ENCODE measurements at regions not wholly inside any gene's neighbourhood (a gene's known extent, or its start where the extent isn't known, plus 50 kb on each side); places are given as distances from the start of the nearest gene placed in this dataset.

GRCh38 chr22:22824340-22825212 is 63.0 kb upstream of the IGLL5 start:
- no peak for DNase-seq

GRCh38 chr22:22825213-22825593 is 62.4 kb upstream of the IGLL5 start:
- no peak for DNase-seq

- DNase-seq: no peak
Observed at GRCh38 chr22:22827187-22827939, 60.3 kb upstream of the IGLL5 start.

- DNase-seq: no peak
Observed at GRCh38 chr22:22830193-22830592, 57.4 kb upstream of the IGLL5 start.

DNA sequence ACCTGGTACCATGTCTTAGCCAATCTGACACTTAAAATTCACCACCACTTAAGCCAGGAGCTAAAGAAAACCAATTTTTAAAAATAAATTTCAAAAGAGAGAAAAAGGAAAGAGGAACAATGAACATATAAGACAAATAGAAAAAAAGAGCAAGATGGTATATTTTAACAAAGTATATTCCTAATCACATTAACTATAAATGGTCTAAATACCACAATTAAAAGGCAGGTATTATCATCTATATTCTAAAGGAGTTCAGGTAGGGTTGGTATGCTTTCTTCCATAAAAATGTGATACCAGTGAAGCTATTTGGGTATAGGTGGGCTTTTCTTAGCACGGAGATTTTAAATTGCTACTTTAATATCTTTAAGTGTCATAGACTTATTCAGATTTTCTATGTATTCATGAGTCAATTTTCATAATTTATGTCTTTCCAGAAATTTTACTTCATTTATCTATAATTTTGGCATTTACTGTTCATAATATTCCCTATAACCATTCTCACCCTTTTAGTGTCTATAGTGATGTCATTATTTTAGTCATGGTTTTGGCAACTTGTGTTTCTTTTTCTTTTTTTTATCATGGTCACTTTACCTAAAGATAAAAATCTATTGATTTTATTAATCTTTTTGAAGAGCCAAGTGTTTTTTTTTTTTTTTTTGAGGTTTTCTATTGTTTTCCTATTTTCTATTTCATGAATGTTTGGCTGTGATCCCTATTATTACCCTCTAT is 56.5 kb upstream of the IGLL5 start:
- no peak for DNase-seq

DNA sequence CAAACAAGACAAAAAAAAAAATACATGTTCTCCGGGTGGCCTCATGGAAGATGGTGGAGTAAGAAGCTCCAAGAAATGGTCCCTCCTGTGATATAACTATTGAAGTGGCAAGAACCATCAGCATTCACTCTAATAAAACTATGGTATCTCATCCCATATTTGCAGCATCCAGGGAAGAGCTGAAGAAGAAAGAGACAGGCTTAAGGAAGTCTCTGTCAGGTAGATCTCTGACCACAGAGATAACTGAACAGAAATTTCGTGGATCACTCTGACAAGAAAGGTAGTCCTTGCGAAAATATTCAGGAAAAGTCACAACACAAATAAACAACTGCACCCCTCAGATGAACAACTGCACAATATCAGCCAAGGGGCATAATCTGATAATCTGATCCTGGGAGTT is 54.6 kb upstream of the IGLL5 start:
- no peak for DNase-seq

DNA sequence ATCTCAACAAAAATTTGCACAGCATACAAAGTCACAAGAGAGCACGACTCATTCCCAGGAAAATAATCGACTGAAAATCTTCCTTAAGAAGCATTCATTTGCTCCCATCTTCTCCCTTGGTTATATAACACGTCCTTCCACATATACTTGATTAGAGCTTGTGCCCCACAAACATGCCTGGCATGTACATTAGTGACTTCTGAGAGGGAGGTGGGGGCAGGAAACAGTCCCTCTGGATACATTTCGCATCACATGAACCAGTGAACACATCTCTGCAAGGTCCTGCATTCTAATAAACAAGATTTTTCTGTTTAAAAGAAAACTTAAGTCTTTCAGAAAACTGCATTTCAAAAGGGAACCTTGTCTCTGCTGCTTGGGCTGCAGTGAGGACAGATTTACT is 54.1 kb upstream of the IGLL5 start:
- no peak for DNase-seq

DNA sequence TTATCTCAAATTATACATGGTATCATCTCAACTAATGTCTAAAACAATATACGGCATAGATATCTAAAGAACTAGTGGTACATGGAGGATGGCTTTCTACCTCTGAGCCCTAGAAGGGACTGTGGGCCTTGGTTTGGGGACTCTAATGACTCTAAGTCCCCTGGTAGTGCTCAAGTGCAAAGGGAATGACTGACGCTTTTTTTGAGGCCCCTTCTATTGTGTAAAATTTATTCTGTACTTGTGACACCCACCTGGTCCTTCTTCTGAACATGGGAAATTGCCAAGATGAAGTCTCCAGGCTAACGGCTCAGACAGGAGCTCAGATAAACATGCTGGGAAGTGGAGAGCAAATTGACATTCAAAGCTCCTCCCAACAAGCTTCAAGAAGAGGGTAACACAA is 53.4 kb upstream of the IGLL5 start:
- DNase-seq: no peak

DNA sequence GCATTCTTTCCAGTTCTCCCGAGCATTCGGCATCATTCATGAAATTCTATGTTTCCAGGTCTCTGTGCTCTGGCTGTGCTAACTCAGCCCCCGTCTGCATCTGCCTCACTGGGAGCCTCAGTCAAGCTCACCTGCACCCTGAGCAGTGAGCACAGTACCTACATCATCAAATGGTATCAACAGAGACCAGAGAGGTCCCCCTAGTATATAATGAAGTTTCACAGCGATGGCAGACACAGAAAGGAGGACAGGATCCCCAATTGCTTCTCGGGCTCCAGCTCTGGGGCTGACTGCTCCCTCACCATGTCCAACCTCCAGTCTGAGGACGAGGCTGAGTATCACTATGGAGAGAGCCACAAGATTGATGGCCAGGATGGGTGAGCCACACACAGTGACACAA is 52.8 kb upstream of the IGLL5 start:
- DNase-seq: no peak

- no peak for DNase-seq
Observed at GRCh38 chr22:22835242-22835641, 52.4 kb upstream of the IGLL5 start.

GRCh38 chr22:22835771-22836291 is 51.8 kb upstream of the IGLL5 start:
- DNase-seq: no peak

DNA sequence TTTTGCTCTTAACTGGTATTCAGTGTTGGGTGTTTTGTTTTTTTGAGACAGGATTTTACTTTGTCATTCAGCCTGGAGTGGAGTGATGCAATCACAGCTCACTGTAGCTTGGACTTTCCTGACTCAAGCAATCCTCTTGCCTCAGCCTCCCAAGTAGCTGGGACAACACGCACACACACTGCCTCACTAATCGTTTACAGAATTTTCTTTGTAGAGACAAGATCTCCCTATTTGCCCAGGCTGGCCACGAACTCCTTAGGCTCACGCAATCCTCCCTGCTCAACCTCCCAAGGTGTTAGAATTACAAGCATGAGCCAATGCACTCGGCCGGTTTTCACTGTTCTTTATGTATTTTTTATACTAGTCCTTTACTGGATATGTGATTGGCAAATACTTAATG is 51.0 kb upstream of the IGLL5 start:
- DNase-seq: no peak

Measured in fibroblast of skin of abdomen (primary cell).